ENCODE measurements at regions not wholly inside any gene's neighbourhood (a gene's known extent, or its start where the extent isn't known, plus 50 kb on each side); places are given as distances from the start of the nearest gene placed in this dataset.

DNA sequence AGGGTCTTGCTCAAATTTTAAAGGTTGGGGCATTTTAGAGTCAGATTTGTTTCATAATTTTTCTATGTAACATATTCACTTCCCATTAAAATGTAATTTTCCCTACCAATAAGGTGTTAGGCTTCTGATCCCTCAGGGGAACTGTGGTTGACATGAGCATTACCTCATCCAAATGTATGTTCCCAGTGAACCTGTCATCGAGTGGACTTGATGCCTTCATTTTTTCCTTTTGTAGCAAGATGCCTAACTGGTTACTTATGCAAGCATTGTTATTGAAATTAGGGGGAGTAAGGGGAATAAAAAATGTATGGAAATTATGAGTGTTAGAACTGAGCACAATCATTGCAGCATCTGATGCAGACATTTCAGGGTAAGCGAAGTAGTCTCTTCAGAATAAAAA is 360.5 kb downstream of the BCKDHB start:
- no peak for DNase-seq (ENCODE audit: low spot score)
- Histone ChIP-seq H3K27ac (no peak overlapping the region), H3K4me3 (no peak overlapping the region)
- no peak for TF ChIP-seq CTCF (IDR thresholded peaks at IDR 0.05)

DNA sequence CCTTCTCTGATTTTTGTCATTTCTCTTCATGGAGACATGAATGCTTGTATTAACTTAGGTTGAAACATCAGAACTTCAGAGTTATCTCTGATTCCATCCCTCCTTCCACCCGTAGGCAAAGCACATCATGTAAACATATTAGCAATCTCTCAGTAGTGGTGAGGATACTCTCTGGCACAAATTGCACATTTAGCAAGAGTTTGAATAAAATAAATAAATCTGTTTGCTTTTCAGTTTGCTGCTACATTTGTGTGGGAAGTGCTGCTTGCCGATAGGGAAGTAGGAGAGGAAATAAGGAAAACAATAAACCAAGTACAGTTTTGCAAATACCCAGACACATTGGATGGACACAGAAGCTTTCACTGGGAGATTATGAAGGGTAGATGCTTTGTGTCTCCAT is 359.0 kb downstream of the BCKDHB start:
- no peak for TF ChIP-seq CTCF (IDR thresholded peaks at IDR 0.05)

DNA sequence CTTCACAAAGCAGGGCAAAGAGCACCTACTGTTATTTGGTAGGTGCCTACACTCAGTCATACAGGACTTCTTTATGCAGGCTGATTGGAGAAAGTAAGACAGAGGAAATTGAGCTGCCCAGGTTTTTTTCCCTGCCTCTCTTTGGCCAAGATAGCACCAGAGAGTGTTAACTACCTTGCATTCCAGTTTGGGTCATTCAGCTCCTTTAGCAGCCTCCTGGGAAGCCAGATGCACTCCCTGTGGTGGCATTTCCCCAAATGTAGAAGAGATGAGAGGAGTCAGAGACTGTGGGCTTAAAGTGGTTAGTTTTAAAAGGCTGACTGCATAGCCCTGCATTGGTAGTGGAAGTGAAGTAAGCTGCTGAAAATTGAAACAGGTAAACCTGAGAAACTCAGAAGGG is 358.4 kb downstream of the BCKDHB start:
- H3K4me3 ChIP-seq, result no peak overlapping the region
- TF ChIP-seq CTCF (IDR thresholded peaks at IDR 0.05), result no peak
- no peak overlapping the region for H3K27ac ChIP-seq
- no peak for DNase-seq (ENCODE audit: low spot score)

More for the DNA sequence above, 359.0 kb downstream of the BCKDHB start:
- H3K27ac ChIP-seq, result no peak overlapping the region
- no peak for DNase-seq (ENCODE audit: low spot score)
- H3K4me3 ChIP-seq, result no peak overlapping the region

GRCh38 chr6:80463197-80463596 is 356.7 kb downstream of the BCKDHB start:
- DNase-seq (ENCODE audit: low spot score), result no peak
- TF ChIP-seq CTCF (IDR thresholded peaks at IDR 0.05), result no peak
- H3K4me3 ChIP-seq, result no peak overlapping the region
- no peak overlapping the region for H3K27ac ChIP-seq

GRCh38 chr6:80460257-80460865 is 353.9 kb downstream of the BCKDHB start:
- Histone ChIP-seq H3K4me3 (no peak overlapping the region), H3K27ac (no peak overlapping the region)
- no peak for DNase-seq (ENCODE audit: low spot score)
- no peak for TF ChIP-seq CTCF (IDR thresholded peaks at IDR 0.05)

GRCh38 chr6:80457439-80457933 is 351.0 kb downstream of the BCKDHB start:
- H3K4me3 ChIP-seq, result no peak overlapping the region
- peak; percentile 81 for DNase-seq (ENCODE audit: low spot score)
- no peak overlapping the region for H3K27ac ChIP-seq
- no peak for TF ChIP-seq CTCF (IDR thresholded peaks at IDR 0.05)

- H3K4me3 ChIP-seq, result no peak overlapping the region
- no peak for TF ChIP-seq CTCF (IDR thresholded peaks at IDR 0.05)
- H3K27ac ChIP-seq, result no peak overlapping the region
- no peak for DNase-seq (ENCODE audit: low spot score)
Measured at GRCh38 chr6:80456724-80457438, 350.4 kb downstream of the BCKDHB start.
